ENCODE measurements at regions not wholly inside any gene's neighbourhood (a gene's known extent, or its start where the extent isn't known, plus 50 kb on each side); places are given as distances from the start of the nearest gene placed in this dataset.

- TF ChIP-seq POLR2A (IDR thresholded peaks at IDR 0.05) (no peak), POLR2AphosphoS5 (IDR thresholded peaks at IDR 0.05) (no peak), CTCF (IDR thresholded peaks at IDR 0.05) (no peak), EP300 (IDR thresholded peaks at IDR 0.05) (no peak)
Measured at GRCh38 chrY:9257255-9257654, 80.0 kb upstream of the TSPY4 start.

Data from upper lobe of left lung (tissue), 4 donors.